VCaP (cell line): ENCODE measurements at regions not wholly inside any gene's neighbourhood (a gene's known extent, or its start where the extent isn't known, plus 50 kb on each side); places are given as distances from the start of the nearest gene placed in this dataset.

Source experiments
- H3K27ac ChIP-seq: fragments of 450-650 bp; 2 replicates; pipeline ENCODE4 v1.5.1; 2017
- TF ChIP-seq, protein P1 (sequence below): fragments of 450-650 bp; conservative IDR thresholded peaks from 2 replicates; pipeline ENCODE4 v1.5.1; 2017; ENCODE audit warnings: mild to moderate bottlenecking, moderate library complexity

DNA sequence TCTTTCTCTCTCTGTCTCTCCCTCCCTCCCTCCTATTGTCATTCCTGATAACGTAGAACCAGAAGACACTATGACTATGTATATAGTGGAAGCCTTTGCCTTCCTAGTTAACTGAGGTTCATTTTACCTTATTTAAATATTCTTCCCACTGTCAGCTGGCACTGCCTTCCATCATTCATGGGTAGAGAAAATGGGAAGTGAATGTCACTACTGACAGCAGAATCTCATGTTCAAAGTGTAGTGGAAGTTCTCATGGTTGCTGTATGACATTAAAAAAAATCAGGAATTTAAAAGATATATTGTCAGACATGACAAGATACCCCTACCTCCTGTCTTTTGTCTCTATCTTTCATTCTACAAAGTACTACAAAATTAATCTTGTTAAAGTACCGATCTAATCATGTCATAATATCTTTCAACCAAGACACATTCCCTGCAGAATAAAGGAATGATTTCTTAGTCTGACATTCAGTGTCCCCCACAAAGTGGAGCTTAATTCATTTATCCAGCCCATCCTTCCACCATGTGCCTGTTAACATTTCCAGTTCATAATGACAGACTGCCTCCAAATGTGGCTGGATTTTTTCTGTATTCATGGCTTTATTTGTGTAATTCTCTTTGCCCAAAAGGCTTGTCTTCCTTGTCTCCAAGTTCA, 250.1 kb upstream of the CDH20 start:
- no peak overlapping the region for H3K27ac ChIP-seq
- TF ChIP-seq, protein P1, sequence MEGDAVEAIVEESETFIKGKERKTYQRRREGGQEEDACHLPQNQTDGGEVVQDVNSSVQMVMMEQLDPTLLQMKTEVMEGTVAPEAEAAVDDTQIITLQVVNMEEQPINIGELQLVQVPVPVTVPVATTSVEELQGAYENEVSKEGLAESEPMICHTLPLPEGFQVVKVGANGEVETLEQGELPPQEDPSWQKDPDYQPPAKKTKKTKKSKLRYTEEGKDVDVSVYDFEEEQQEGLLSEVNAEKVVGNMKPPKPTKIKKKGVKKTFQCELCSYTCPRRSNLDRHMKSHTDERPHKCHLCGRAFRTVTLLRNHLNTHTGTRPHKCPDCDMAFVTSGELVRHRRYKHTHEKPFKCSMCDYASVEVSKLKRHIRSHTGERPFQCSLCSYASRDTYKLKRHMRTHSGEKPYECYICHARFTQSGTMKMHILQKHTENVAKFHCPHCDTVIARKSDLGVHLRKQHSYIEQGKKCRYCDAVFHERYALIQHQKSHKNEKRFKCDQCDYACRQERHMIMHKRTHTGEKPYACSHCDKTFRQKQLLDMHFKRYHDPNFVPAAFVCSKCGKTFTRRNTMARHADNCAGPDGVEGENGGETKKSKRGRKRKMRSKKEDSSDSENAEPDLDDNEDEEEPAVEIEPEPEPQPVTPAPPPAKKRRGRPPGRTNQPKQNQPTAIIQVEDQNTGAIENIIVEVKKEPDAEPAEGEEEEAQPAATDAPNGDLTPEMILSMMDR = no peak

DNA sequence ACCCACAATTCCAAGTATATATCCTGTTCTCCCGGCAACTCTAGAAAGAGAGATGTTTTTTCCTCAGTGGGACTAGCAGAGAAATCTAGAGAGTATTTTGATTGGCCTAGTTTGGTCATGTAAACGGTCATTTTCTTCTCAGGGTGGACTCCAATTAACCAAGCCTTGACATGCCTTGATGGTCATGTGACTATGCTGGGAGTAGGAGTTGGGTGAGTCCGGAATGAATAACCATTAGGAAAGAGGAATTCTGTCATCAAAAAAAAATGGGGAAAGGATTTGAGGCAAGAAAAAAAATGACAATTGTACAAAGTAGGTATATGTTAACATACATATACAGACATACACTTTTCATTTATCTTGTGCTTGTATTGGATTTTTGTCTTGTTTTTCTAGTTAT, 248.2 kb upstream of the CDH20 start:
- TF ChIP-seq, protein P1 = no peak
- no peak overlapping the region for H3K27ac ChIP-seq

DNA sequence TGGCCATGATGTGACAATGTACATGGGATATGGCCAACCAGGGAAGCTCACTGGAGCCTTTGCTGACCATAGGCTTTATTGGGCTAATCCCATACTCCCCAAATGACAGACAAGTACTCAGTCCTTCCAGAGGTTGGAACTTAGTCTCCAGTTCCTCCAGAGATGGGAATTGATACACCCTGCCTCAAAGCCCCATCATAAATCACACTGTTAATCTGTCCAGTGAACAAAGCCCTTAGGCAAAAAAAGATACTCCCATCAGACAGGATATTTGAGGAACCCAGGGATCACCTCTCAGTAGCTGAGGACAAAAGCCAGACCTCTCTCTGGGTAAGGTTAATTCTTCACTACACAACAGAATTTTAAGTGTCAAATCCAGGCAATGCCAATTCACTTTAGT, 247.5 kb upstream of the CDH20 start:
- TF ChIP-seq, protein P1 = no peak
- H3K27ac ChIP-seq = no peak overlapping the region

DNA sequence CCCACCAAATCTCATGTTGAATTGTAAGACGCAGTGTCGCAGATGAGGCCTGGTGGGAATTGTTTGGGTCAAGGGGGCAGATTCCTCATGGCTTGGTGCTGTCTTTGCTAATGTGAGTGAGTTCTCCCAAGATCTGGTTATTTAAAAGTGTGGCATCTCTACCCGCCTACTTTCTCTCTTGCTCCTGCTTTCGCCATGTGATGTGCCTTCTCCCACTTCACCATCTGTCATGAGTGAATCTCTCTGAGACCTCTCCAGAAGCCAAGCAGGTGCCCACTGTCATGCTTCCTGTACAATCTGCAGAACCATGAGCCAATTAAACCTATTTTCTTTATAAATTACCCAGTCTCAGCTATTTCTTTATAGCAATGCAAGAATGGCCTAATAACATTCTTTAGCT, 246.6 kb upstream of the CDH20 start:
- no peak overlapping the region for H3K27ac ChIP-seq
- TF ChIP-seq, protein P1 = no peak

DNA sequence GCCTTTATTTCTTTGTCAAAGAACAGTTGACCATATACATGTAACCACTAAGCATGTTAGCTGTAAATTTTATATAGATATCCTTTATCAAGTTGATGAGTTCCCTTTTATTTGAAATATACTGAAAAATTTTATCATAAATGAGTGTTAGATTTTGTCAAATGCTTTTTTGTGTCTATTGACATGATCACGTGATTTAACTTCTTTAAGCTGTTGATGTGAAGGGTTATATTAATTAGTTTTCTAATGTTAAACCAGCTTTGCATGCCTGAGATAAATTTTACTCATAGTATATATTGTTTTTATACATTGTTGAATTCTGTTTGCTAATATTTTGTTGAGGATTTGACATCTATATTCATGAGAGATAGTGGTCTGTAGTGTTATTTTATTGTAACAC, 241.9 kb upstream of the CDH20 start:
- H3K27ac ChIP-seq = no peak overlapping the region
- TF ChIP-seq, protein P1 = no peak

DNA sequence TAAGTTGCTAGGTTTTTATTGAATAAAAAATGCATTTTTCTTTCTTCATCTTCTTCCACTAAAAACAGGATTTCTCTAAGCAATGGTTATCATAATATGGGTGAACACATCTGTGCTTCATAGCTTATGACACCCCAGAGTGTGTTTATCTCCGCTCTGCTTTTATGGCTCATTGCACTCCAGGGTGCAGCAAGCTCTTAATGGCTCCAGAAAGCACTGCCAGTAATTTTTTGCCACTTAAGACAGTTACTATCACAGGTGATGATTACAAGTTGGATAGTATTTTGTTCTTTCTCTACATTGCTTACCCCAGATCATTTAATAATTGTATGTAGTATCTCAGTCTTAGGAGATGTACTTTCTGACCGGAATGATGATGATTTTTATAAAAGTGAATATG, 239.3 kb upstream of the CDH20 start:
- TF ChIP-seq, protein P1 = no peak
- no peak overlapping the region for H3K27ac ChIP-seq

DNA sequence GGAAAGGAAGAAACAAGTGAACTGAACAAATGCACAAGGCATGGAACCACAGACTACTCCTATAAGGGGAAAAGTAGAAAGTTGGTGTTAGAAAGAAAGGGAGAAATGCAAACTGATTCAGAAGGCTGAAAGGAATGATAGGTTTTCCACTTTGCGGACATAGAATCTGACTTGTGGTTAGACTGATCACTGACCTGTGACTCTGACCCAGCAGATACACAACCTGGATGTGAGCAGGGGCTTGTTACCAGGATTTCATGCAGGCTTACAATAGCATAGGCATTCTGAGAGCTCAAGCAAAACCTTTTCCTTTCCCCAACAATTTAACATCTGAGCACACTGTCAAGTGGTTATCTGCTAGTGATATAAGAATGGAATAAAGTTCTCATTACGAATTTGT, 237.0 kb upstream of the CDH20 start:
- TF ChIP-seq, protein P1 = no peak
- peak overlapping the region; percentile 62 for H3K27ac ChIP-seq
